ENCODE measurements at regions not wholly inside any gene's neighbourhood (a gene's known extent, or its start where the extent isn't known, plus 50 kb on each side); places are given as distances from the start of the nearest gene placed in this dataset.

DNA sequence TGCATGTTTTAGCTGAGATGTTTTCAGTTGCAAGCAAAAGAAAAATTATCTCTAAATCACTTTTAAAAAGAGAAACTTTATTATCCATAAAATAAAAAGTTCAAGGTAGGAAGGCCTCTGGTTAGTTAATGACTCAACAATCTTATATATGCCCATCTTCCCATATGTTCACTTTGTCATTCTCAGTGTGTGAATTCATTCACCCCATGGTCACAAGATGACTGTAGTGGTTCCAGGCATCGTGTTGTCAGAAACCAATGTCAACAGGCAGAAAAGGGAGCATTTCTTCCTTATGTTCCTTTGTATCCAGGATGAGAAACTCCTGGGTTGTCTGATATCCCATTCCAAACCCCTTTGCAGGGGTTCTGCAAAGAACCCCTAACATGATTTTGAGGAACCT lies 119.9 kb upstream of the RAP2B start:
- TF ChIP-seq FOXA1 (IDR thresholded peaks at IDR 0.05) (no peak), ARNT (IDR thresholded peaks at IDR 0.05) (no peak), FOXK2 (IDR thresholded peaks at IDR 0.05) (no peak), FOXM1 (IDR thresholded peaks at IDR 0.05; ENCODE audit: borderline replicate concordance) (no peak), SUZ12 (IDR thresholded peaks at IDR 0.05) (no peak), BHLHE40 (IDR thresholded peaks at IDR 0.05; ENCODE audit: borderline replicate concordance) (no peak)
